Tibial nerve (tissue), 4 donors: ENCODE measurements at regions not wholly inside any gene's neighbourhood (a gene's known extent, or its start where the extent isn't known, plus 50 kb on each side); places are given as distances from the start of the nearest gene placed in this dataset.

Experiments used
- EP300 ChIP-seq, 2 donors: sonication (generic); formaldehyde crosslinking; IDR thresholded peaks; one replicate each; pipeline ENCODE4 v1.6.1; 2017; ENCODE audit warnings: antibody characterized with exemption in 2 of 2, mild to moderate bottlenecking in 1 of 2
- TF ChIP-seq, protein P1 (sequence below), 5 experiments: fragments of 200-600 bp in 3 of 5; fragments of 450-650 bp in 2 of 5; sonication (generic) in 3 of 5; IDR thresholded peaks; one replicate each; pipeline ENCODE4 v1.5.1; 2016 to 2019; ENCODE audit warnings: antibody characterized with exemption in 5 of 5, mild to moderate bottlenecking in 3 of 5, moderate library complexity in 2 of 5

- TF ChIP-seq EP300 (IDR thresholded peaks at IDR 0.05), result no peak
- TF ChIP-seq, protein P1, sequence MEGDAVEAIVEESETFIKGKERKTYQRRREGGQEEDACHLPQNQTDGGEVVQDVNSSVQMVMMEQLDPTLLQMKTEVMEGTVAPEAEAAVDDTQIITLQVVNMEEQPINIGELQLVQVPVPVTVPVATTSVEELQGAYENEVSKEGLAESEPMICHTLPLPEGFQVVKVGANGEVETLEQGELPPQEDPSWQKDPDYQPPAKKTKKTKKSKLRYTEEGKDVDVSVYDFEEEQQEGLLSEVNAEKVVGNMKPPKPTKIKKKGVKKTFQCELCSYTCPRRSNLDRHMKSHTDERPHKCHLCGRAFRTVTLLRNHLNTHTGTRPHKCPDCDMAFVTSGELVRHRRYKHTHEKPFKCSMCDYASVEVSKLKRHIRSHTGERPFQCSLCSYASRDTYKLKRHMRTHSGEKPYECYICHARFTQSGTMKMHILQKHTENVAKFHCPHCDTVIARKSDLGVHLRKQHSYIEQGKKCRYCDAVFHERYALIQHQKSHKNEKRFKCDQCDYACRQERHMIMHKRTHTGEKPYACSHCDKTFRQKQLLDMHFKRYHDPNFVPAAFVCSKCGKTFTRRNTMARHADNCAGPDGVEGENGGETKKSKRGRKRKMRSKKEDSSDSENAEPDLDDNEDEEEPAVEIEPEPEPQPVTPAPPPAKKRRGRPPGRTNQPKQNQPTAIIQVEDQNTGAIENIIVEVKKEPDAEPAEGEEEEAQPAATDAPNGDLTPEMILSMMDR (IDR thresholded peaks at IDR 0.05), result no peak
These were observed 987.8 kb upstream of the ADAMTS5 start for GRCh38 chr21:27954543-27955165.
